H1 (cell line): ENCODE measurements at regions not wholly inside any gene's neighbourhood (a gene's known extent, or its start where the extent isn't known, plus 50 kb on each side); places are given as distances from the start of the nearest gene placed in this dataset.

Experiments used
- CTCF ChIA-PET: fragments of 300-600 bp; sonication (Branson Sonifier 250); formaldehyde crosslinking; loops from one replicate; lab custom pipeline; 2021; ENCODE audit not compliant: partially characterized antibody; lab: Charles Lee
- POLR2A ChIA-PET: fragments of 300-600 bp; sonication (Branson Sonifier 250); formaldehyde crosslinking; loops from one replicate; lab custom pipeline; 2021; ENCODE audit warnings: inconsistent platforms; ENCODE audit not compliant: partially characterized antibody; lab: Charles Lee
- DNase-seq, 2 experiments: peaks; one replicate each; pipeline versions ENCODE4 v3.0.0 to v3.0.0-alpha.2; 2010 to 2022; ENCODE audit warnings: low spot score in 2 of 2, low read depth in 1 of 2, mixed read lengths in 1 of 2
- FAIRE-seq: peaks from 2 replicates; lab custom pipeline; 2011; peaks lifted over from hg19 to GRCh38; lab: Jason Lieb, UNC
- H2AFZ ChIP-seq: 2 replicates; pipeline ENCODE4 v1.8.1; 2012; ENCODE audit warnings: low read length, inconsistent platforms
- H2AK5ac ChIP-seq: 2 replicates; pipeline ENCODE4 v1.6.1; 2013; ENCODE audit warnings: low read depth, low read length
- H2BK120ac ChIP-seq: replicated peaks from 2 replicates; pipeline ENCODE3; 2013; ENCODE audit warnings: low read depth, low read length, inconsistent platforms
- H2BK12ac ChIP-seq: 2 replicates; pipeline ENCODE4 v1.6.1; 2013; ENCODE audit warnings: low read depth, low read length
- H2BK15ac ChIP-seq: 2 replicates; pipeline ENCODE4 v1.6.1; 2013; ENCODE audit warnings: low read length
- H2BK20ac ChIP-seq: 2 replicates; pipeline ENCODE4 v1.6.1; 2013; ENCODE audit warnings: low read length
- H2BK5ac ChIP-seq: 2 replicates; pipeline ENCODE4 v1.6.1; 2013; ENCODE audit warnings: low read depth, low read length
- H3K14ac ChIP-seq: 2 replicates; pipeline ENCODE4 v1.6.1; 2013; ENCODE audit warnings: inconsistent platforms; ENCODE audit not compliant: insufficient read length
- H3K18ac ChIP-seq: 2 replicates; pipeline ENCODE4 v1.6.1; 2013; ENCODE audit warnings: low read length; ENCODE audit errors: extremely low read depth
- H3K23ac ChIP-seq: 2 replicates; pipeline ENCODE4 v1.6.1; 2013; ENCODE audit warnings: inconsistent platforms; ENCODE audit not compliant: insufficient read length
- H3K23me2 ChIP-seq: 2 replicates; pipeline ENCODE4 v1.6.1; 2013; ENCODE audit warnings: low read depth, low read length
- H3K27ac ChIP-seq: 2 replicates; pipeline ENCODE4 v1.6.1; 2011; ENCODE audit warnings: low read depth, low read length, inconsistent platforms
- H3K27me3 ChIP-seq, 4 experiments: replicated peaks in 1 of 4; 1 replicate in 1 of 4; 2 replicates in 3 of 4; pipeline versions ENCODE4 v1.6.1 to v1.8.1; 2011 to 2013; ENCODE audit warnings: low read length in 3 of 4, mild to moderate bottlenecking in 3 of 4, inconsistent platforms in 2 of 4, mixed read lengths in 2 of 4, moderate library complexity in 1 of 4; ENCODE audit not compliant: control insufficient read depth in 3 of 4, insufficient read depth in 3 of 4; ENCODE audit errors: extremely low read depth in 1 of 4
- H3K36me3 ChIP-seq, 4 experiments: 2 replicates each; pipeline versions ENCODE4 v1.6.1 to v1.8.1; 2011 to 2013; ENCODE audit warnings: mild to moderate bottlenecking in 4 of 4, low read length in 3 of 4, moderate library complexity in 2 of 4, control low read depth in 1 of 4, inconsistent platforms in 1 of 4; ENCODE audit not compliant: insufficient read depth in 4 of 4, control insufficient read depth in 2 of 4
- H3K4ac ChIP-seq: replicated peaks from 2 replicates; pipeline ENCODE3; 2013; ENCODE audit warnings: low read length, low read depth, mixed read lengths, inconsistent platforms; ENCODE audit not compliant: insufficient read length
- H3K4me1 ChIP-seq, 4 experiments: replicated peaks in 1 of 4; 1 replicate in 1 of 4; 2 replicates in 3 of 4; pipeline versions ENCODE4 v1.6.1 to v1.8.1; 2011 to 2013; ENCODE audit warnings: low read length in 3 of 4, inconsistent platforms in 2 of 4, mixed read lengths in 1 of 4; ENCODE audit not compliant: insufficient read depth in 4 of 4, control insufficient read depth in 3 of 4
- H3K4me2 ChIP-seq, 2 experiments: 2 replicates each; pipeline versions ENCODE4 v1.6.1 to v1.8.1; 2011 to 2013; ENCODE audit warnings: low read depth in 2 of 2, low read length in 2 of 2, control low read depth in 1 of 2, inconsistent platforms in 1 of 2, mild to moderate bottlenecking in 1 of 2; ENCODE audit not compliant: insufficient read depth in 1 of 2
- H3K4me3 ChIP-seq, 4 experiments: fragments of 200-600, 300-600 bp in 1 of 4; sonication (generic), shearing (Covaris generic), sonication (Bioruptor Twin) in 1 of 4; 2 replicates each; pipeline versions ENCODE4 v1.5.1 to v1.8.1; 2011 to 2016; ENCODE audit warnings: low read length in 4 of 4, low read depth in 3 of 4, control low read depth in 2 of 4, inconsistent platforms in 2 of 4, mild to moderate bottlenecking in 2 of 4, mixed read lengths in 1 of 4, moderate library complexity in 1 of 4; ENCODE audit not compliant: insufficient read depth in 2 of 4; ENCODE audit errors: extremely low read depth in 1 of 4
- H3K56ac ChIP-seq: replicated peaks from 2 replicates; pipeline ENCODE3; 2013; ENCODE audit warnings: low read depth, mild to moderate bottlenecking, mixed read lengths, low read length, inconsistent platforms; ENCODE audit not compliant: insufficient read length
- H3K79me1 ChIP-seq: 2 replicates; pipeline ENCODE4 v1.6.1; 2013; ENCODE audit warnings: low read depth, low read length, control low read depth
- H3K79me2 ChIP-seq, 2 experiments: 2 replicates each; pipeline versions ENCODE4 v1.6.1 to v1.8.1; 2012 to 2013; ENCODE audit warnings: low read length in 2 of 2, mild to moderate bottlenecking in 2 of 2, inconsistent platforms in 1 of 2; ENCODE audit not compliant: insufficient read depth in 2 of 2, control insufficient read depth in 1 of 2
- H3K9ac ChIP-seq, 4 experiments: replicated peaks in 1 of 4; 1 replicate in 1 of 4; 2 replicates in 3 of 4; pipeline versions ENCODE4 v1.6.1 to v1.8.1; 2011 to 2013; ENCODE audit warnings: low read depth in 3 of 4, low read length in 3 of 4, control low read depth in 2 of 4, mild to moderate bottlenecking in 2 of 4, moderate library complexity in 2 of 4, inconsistent platforms in 1 of 4; ENCODE audit errors: extremely low read depth in 1 of 4
- H3K9me3 ChIP-seq, 2 experiments: 2 replicates each; pipeline versions ENCODE4 v1.6.1 to v1.8.1; 2012 to 2013; ENCODE audit warnings: mild to moderate bottlenecking in 2 of 2, moderate library complexity in 2 of 2, control low read depth in 1 of 2, inconsistent platforms in 1 of 2, low read depth in 1 of 2, low read length in 1 of 2, mixed read lengths in 1 of 2; ENCODE audit not compliant: insufficient read depth in 2 of 2
- H4K20me1 ChIP-seq, 2 experiments: replicated peaks in 1 of 2; 2 replicates each; pipeline versions ENCODE3 to v1.8.1; 2011 to 2013; ENCODE audit warnings: inconsistent platforms in 2 of 2, low read length in 2 of 2, mild to moderate bottlenecking in 1 of 2; ENCODE audit not compliant: insufficient read depth in 2 of 2, control insufficient read depth in 1 of 2
- H4K5ac ChIP-seq: 2 replicates; pipeline ENCODE4 v1.6.1; 2013; ENCODE audit warnings: low read length, low read depth, mixed read lengths, inconsistent platforms; ENCODE audit not compliant: insufficient read length
- H4K8ac ChIP-seq: 2 replicates; pipeline ENCODE4 v1.8.0; 2013; ENCODE audit warnings: mild to moderate bottlenecking, moderate library complexity, low read length, inconsistent platforms; ENCODE audit not compliant: insufficient read depth; ENCODE audit errors: extremely low read depth
- H4K91ac ChIP-seq: replicated peaks from 2 replicates; pipeline ENCODE3; 2013; ENCODE audit warnings: low read length, mixed read lengths, inconsistent platforms; ENCODE audit not compliant: insufficient read length
- CBX8 ChIP-seq: fragments of 300-800, 300-1000 bp; sonication (generic); IDR thresholded peaks from 2 replicates; pipeline ENCODE4 v1.7.1; 2016; ENCODE audit warnings: low read depth, low read length, borderline replicate concordance
- CHD2 ChIP-seq: IDR thresholded peaks from 2 replicates; pipeline ENCODE4 v1.6.1; 2012; ENCODE audit warnings: low read length, improper control_type of control experiment
- CTBP2 ChIP-seq: IDR thresholded peaks from 2 replicates; pipeline ENCODE4 v1.7.0; 2011; ENCODE audit warnings: borderline replicate concordance, mild to moderate bottlenecking, moderate library complexity, mixed read lengths, low read length; ENCODE audit not compliant: insufficient read depth, insufficient read length
- JUN ChIP-seq: IDR thresholded peaks from 2 replicates; pipeline ENCODE4 v1.6.1; 2011; ENCODE audit warnings: low read depth, mild to moderate bottlenecking, improper control_type of control experiment, low read length
- JUND ChIP-seq: IDR thresholded peaks from 2 replicates; pipeline ENCODE4 v1.6.1; 2011; ENCODE audit warnings: mild to moderate bottlenecking, improper control_type of control experiment, low read length
- MAFK ChIP-seq: IDR thresholded peaks from 2 replicates; pipeline ENCODE4 v1.6.1; 2012; ENCODE audit warnings: low read depth, mild to moderate bottlenecking, improper control_type of control experiment, low read length
- POLR2A ChIP-seq, 2 experiments: IDR thresholded peaks; 1 replicate in 1 of 2; 2 replicates in 1 of 2; pipeline ENCODE4 v1.6.1; 2011; ENCODE audit warnings: low read depth in 2 of 2, low read length in 2 of 2, mild to moderate bottlenecking in 2 of 2; ENCODE audit errors: control extremely low read depth in 1 of 2
- SAP30 ChIP-seq: fragments of 300-600 bp; sonication (generic); IDR thresholded peaks from 2 replicates; pipeline ENCODE4 v1.7.1; 2012; ENCODE audit warnings: low read length, moderate library complexity, mild to moderate bottlenecking, inconsistent platforms; ENCODE audit not compliant: insufficient read depth, insufficient replicate concordance
- SRF ChIP-seq: IDR thresholded peaks from 2 replicates; pipeline ENCODE4 v1.6.1; 2011; ENCODE audit warnings: mild to moderate bottlenecking, low read depth, low read length, moderate library complexity
- TAF7 ChIP-seq: optimal IDR thresholded peaks from 2 replicates; pipeline ENCODE3; 2011; ENCODE audit warnings: low read depth, mild to moderate bottlenecking, inconsistent platforms, low read length, moderate library complexity, borderline replicate concordance
- TCF12 ChIP-seq: IDR thresholded peaks from 2 replicates; pipeline ENCODE4 v1.6.1; 2011; ENCODE audit warnings: low read depth, mild to moderate bottlenecking, low read length
- WGBS, 2 experiments: shearing (Covaris generic) in 1 of 2; methylation state at CpG; one replicate each; pipeline versions ENCODE4 v1.1.6 to v1.1.7; 2013 to 2015; ENCODE audit warnings: low lambda C conversion rate in 2 of 2, mixed read lengths in 2 of 2, inconsistent platforms in 1 of 2, low coverage in 1 of 2, missing lambda C conversion rate in 1 of 2; ENCODE audit not compliant: insufficient replicate concordance in 2 of 2, insufficient coverage in 1 of 2, insufficient read length in 1 of 2; ENCODE audit errors: extremely low coverage in 1 of 2, missing lambda C conversion rate in 1 of 2; 5-methylcytosine and 5-hydroxymethylcytosine counted together
- TF ChIP-seq, protein P1 (sequence below): IDR thresholded peaks from 2 replicates; pipeline ENCODE4 v1.6.1; 2012; ENCODE audit warnings: inconsistent platforms

DNA sequence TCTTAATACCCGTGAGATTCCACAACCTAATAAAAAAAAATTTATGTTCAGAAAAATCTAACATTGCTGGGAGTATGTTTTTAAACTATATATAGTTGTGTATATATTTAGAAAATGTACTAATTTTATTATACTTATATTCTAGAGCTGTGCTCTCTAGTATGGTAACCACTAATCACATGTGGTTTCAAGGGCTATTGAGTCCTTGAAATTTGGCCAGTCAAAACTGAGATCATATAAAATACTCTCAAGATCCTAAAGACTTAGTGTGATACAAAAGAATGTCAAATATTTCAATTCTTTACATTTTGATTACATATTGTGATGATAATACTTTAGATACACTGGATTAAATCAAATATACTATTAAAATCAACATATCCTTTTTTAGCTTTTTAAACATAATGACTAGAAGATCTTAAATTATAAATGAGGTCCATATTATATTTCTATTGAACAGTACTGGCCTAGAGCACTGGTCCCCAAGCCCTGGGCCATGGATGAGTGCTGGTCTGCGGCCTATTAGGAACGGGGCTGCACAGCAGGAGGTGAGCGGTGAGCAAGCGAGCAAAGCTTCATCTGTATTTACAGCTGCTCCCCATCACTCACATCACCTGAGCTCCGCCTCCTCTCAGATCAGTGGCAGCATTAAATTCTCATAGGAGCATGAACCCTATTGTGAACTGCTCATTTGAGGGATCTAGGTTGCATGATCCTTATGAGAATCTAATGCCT lies 176.5 kb upstream of the NBEA start:
- no peaks in the 10 kb centered on the region for H3K4me1 ChIP-seq
- H3K4me2 ChIP-seq = no peak overlapping the region
- H3K9me3 ChIP-seq = peaks cover 7 to 9% of the 10 kb centered on the region in 2 experiments
- H3K27ac ChIP-seq = no peak overlapping the region
- no peak overlapping the region for H2BK20ac ChIP-seq
- no peaks in the 10 kb centered on the region for H3K79me1 ChIP-seq
- H2BK15ac ChIP-seq = no peak overlapping the region
- no peak overlapping the region for H4K91ac ChIP-seq
- no peak overlapping the region for H2BK120ac ChIP-seq
- TF ChIP-seq JUN (no peak), CTBP2 (no peak), MAFK (no peak), CBX8 (no peak), TAF7 (no peak), SAP30 (no peak), SRF (no peak), POLR2A (IDR thresholded peaks at IDR 0.05; ENCODE audit: control extremely low read depth in 1 of 2, low read depth in 2 of 2, low read length in 2 of 2) (no peak), JUND (no peak), TCF12 (no peak), CHD2 (no peak)
- TF ChIP-seq, protein P1, sequence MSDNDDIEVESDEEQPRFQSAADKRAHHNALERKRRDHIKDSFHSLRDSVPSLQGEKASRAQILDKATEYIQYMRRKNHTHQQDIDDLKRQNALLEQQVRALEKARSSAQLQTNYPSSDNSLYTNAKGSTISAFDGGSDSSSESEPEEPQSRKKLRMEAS = no peak
- peaks cover 0 to 1% (median 0%) of the 10 kb centered on the region in 4 experiments; a peak in 1 of 7 replicates for H3K27me3 ChIP-seq
- no peak overlapping the region for H3K23ac ChIP-seq
- no peak overlapping the region for H3K4me3 ChIP-seq
- H4K5ac ChIP-seq = no peak overlapping the region
- WGBS, 2 experiments = 93% methylated on average over 6 of the region's 6 CpGs; no CpG with 5 or more reads in 1 of the 2 experiments
- CTCF ChIA-PET = interaction anchor here (0.6 kb wide), 1 partner anchor 133 kb away, joined by 3 read pairs; no protein-coding TSS in a partner anchor
- H2AK5ac ChIP-seq = no peak overlapping the region
- H3K79me2 ChIP-seq = no peaks in the 10 kb centered on the region
- no peak overlapping the region for H2AFZ ChIP-seq
- H3K14ac ChIP-seq = no peak overlapping the region
- no peak overlapping the region for H2BK12ac ChIP-seq
- POLR2A ChIA-PET = no interaction called here
- H4K8ac ChIP-seq = no peak overlapping the region
- DNase-seq = no peak
- no peak overlapping the region for H3K56ac ChIP-seq
- H3K23me2 ChIP-seq = no peaks in the 10 kb centered on the region
- no peaks in the 10 kb centered on the region for H3K36me3 ChIP-seq
- H3K18ac ChIP-seq = no peak overlapping the region
- H4K20me1 ChIP-seq = no peaks in the 10 kb centered on the region
- H3K4ac ChIP-seq = no peak overlapping the region
- no peak overlapping the region for H3K9ac ChIP-seq
- H2BK5ac ChIP-seq = no peak overlapping the region
- no peak for FAIRE-seq
